ENCODE measurements at regions not wholly inside any gene's neighbourhood (a gene's known extent, or its start where the extent isn't known, plus 50 kb on each side); places are given as distances from the start of the nearest gene placed in this dataset.
"Not testable (repeated sequence)": the region's sequence is repeated elsewhere in the genome, so short reads cannot be mapped to it uniquely, and the experiment has no call there.

- DNase-seq (ENCODE audit: low spot score): no peak
Measured at GRCh38 chr1:81213279-81213678, 587.5 kb upstream of the ADGRL2 start.

GRCh38 chr1:81209461-81209860, 591.3 kb upstream of the ADGRL2 start:
- DNase-seq (ENCODE audit: low spot score): no peak

- DNase-seq (ENCODE audit: low spot score): no peak
Measured at GRCh38 chr1:81208441-81208840, 592.3 kb upstream of the ADGRL2 start.

GRCh38 chr1:81205956-81206355, 594.8 kb upstream of the ADGRL2 start:
- no peak for DNase-seq (ENCODE audit: low spot score)

- DNase-seq (ENCODE audit: low spot score): no peak
Measured at GRCh38 chr1:81201779-81202178, 599.0 kb upstream of the ADGRL2 start.

GRCh38 chr1:81197591-81197990, 603.1 kb upstream of the ADGRL2 start:
- no peak for DNase-seq (ENCODE audit: low spot score)

- no peak for DNase-seq (ENCODE audit: low spot score)
Measured at GRCh38 chr1:81192647-81193642, 607.8 kb upstream of the ADGRL2 start.

- DNase-seq (ENCODE audit: low spot score): no peak
Measured at GRCh38 chr1:81190003-81190402, 610.7 kb upstream of the ADGRL2 start.

GRCh38 chr1:81187635-81188034, 613.1 kb upstream of the ADGRL2 start:
- DNase-seq (ENCODE audit: low spot score): no peak

GRCh38 chr1:81186261-81186660, 614.5 kb upstream of the ADGRL2 start:
- peak; percentile 67 for DNase-seq (ENCODE audit: low spot score)

GRCh38 chr1:81183553-81183952, 617.2 kb upstream of the ADGRL2 start:
- no peak for DNase-seq (ENCODE audit: low spot score)

- no peak for DNase-seq (ENCODE audit: low spot score)
Measured at GRCh38 chr1:81183051-81183450, 617.7 kb upstream of the ADGRL2 start.

- DNase-seq (ENCODE audit: low spot score): peak; percentile 53
Measured at GRCh38 chr1:81179242-81179641, 621.5 kb upstream of the ADGRL2 start.

- DNase-seq (ENCODE audit: low spot score): not testable (repeated sequence)
Measured at GRCh38 chr1:81178431-81179093, 622.2 kb upstream of the ADGRL2 start.

- DNase-seq (ENCODE audit: low spot score): peak; percentile 15
Measured at GRCh38 chr1:81174811-81175476, 625.8 kb upstream of the ADGRL2 start.

- no peak for DNase-seq (ENCODE audit: low spot score)
Measured at GRCh38 chr1:81174052-81174451, 626.7 kb upstream of the ADGRL2 start.

- DNase-seq (ENCODE audit: low spot score): no peak
Measured at GRCh38 chr1:81172483-81172882, 628.3 kb upstream of the ADGRL2 start.

GRCh38 chr1:81170721-81171120, 630.0 kb upstream of the ADGRL2 start:
- DNase-seq (ENCODE audit: low spot score): no peak

- DNase-seq (ENCODE audit: low spot score): no peak
Measured at GRCh38 chr1:81165963-81166362, 634.8 kb upstream of the ADGRL2 start.

GRCh38 chr1:81160696-81161095, 640.0 kb upstream of the ADGRL2 start:
- no peak for DNase-seq (ENCODE audit: low spot score)

- DNase-seq (ENCODE audit: low spot score): peak; percentile 49
Measured at GRCh38 chr1:81158592-81158991, 642.1 kb upstream of the ADGRL2 start.

GRCh38 chr1:81157686-81158085, 643.0 kb upstream of the ADGRL2 start:
- no peak for DNase-seq (ENCODE audit: low spot score)

- no peak for DNase-seq (ENCODE audit: low spot score)
Measured at GRCh38 chr1:81156887-81157286, 643.8 kb upstream of the ADGRL2 start.
